ENCODE measurements at regions not wholly inside any gene's neighbourhood (a gene's known extent, or its start where the extent isn't known, plus 50 kb on each side); places are given as distances from the start of the nearest gene placed in this dataset.

DNA sequence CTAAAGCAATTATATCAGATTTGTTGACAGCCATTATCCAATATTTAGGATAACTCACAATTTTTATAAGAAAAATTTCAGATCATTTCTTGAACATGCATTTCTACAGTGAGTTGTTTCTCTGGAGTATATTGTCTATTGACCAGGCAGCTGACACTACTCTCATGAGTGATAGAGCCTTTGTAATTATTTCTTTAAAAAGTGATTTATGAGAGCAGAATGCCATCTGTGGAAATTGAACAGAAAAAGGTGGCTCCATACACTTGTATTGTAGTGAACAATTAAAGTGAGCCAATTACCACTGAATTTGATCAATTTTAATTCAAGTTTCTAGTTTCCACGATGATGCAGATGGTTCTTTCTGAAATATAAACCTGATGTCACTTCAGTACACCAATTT, 855.4 kb downstream of the TAF11L14 start:
- Histone ChIP-seq H3K9me1 (ENCODE audit: control insufficient read depth, insufficient read depth, low read length) (no peaks in the 10 kb centered on the region), H3K79me2 (ENCODE audit: control insufficient read depth, insufficient read depth, low read length) (no peaks in the 10 kb centered on the region), H3K9me3 (replicated peaks; ENCODE audit: control insufficient read depth, insufficient read depth, low read depth, low read length) (no peaks in the 10 kb centered on the region; the same call in 1 of the 2 replicates), H3K4me3 (no peak overlapping the region), H3K9ac (ENCODE audit: insufficient read depth in 1 of 2, low read depth in 2 of 2, low read length in 2 of 2) (no peak overlapping the region), H3K36me3 (ENCODE audit: control insufficient read depth, insufficient read depth, low read length) (no peaks in the 10 kb centered on the region), H4K20me1 (replicated peaks; ENCODE audit: control insufficient read depth, insufficient read depth, low read length) (no peaks in the 10 kb centered on the region), H3K27me3 (ENCODE audit: control insufficient read depth in 2 of 2, insufficient read depth in 2 of 2, low read length in 2 of 2) (no peaks in the 10 kb centered on the region), H3K4me2 (ENCODE audit: insufficient read depth, low read length) (no peak overlapping the region), H3K4me1 (replicated peaks in 1 of 2; ENCODE audit: control insufficient read depth in 2 of 2, insufficient read depth in 2 of 2, low read length in 2 of 2) (no peaks in the 10 kb centered on the region), H3K27ac (ENCODE audit: extremely low read depth, low read depth, low read length) (no peak overlapping the region), H2AFZ (ENCODE audit: low read depth, low read length) (no peak overlapping the region)
- TF ChIP-seq, protein P1, sequence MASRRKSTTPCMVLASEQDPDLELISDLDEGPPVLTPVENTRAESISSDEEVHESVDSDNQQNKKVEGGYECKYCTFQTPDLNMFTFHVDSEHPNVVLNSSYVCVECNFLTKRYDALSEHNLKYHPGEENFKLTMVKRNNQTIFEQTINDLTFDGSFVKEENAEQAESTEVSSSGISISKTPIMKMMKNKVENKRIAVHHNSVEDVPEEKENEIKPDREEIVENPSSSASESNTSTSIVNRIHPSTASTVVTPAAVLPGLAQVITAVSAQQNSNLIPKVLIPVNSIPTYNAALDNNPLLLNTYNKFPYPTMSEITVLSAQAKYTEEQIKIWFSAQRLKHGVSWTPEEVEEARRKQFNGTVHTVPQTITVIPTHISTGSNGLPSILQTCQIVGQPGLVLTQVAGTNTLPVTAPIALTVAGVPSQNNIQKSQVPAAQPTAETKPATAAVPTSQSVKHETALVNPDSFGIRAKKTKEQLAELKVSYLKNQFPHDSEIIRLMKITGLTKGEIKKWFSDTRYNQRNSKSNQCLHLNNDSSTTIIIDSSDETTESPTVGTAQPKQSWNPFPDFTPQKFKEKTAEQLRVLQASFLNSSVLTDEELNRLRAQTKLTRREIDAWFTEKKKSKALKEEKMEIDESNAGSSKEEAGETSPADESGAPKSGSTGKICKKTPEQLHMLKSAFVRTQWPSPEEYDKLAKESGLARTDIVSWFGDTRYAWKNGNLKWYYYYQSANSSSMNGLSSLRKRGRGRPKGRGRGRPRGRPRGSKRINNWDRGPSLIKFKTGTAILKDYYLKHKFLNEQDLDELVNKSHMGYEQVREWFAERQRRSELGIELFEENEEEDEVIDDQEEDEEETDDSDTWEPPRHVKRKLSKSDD (conservative IDR thresholded peaks at IDR 0.05; ENCODE audit: low read length), result no peak
- TF ChIP-seq GABPA (tag; conservative IDR thresholded peaks at IDR 0.05; ENCODE audit: low read depth) (no peak), DIDO1 (tag; IDR thresholded peaks at IDR 0.05; ENCODE audit: low read depth) (no peak), ZNF146 (CRISPR knock-in tag; IDR thresholded peaks at IDR 0.05; ENCODE audit: unreplicated experiment) (no peak), ZNF583 (CRISPR knock-in tag; IDR thresholded peaks at IDR 0.05) (no peak), GABPB1 (CRISPR knock-in tag; IDR thresholded peaks at IDR 0.05) (no peak), ZFX (CRISPR knock-in tag; IDR thresholded peaks at IDR 0.05) (no peak), ZNF507 (tag; conservative IDR thresholded peaks at IDR 0.05) (no peak)
- TF ChIP-seq, protein P2, sequence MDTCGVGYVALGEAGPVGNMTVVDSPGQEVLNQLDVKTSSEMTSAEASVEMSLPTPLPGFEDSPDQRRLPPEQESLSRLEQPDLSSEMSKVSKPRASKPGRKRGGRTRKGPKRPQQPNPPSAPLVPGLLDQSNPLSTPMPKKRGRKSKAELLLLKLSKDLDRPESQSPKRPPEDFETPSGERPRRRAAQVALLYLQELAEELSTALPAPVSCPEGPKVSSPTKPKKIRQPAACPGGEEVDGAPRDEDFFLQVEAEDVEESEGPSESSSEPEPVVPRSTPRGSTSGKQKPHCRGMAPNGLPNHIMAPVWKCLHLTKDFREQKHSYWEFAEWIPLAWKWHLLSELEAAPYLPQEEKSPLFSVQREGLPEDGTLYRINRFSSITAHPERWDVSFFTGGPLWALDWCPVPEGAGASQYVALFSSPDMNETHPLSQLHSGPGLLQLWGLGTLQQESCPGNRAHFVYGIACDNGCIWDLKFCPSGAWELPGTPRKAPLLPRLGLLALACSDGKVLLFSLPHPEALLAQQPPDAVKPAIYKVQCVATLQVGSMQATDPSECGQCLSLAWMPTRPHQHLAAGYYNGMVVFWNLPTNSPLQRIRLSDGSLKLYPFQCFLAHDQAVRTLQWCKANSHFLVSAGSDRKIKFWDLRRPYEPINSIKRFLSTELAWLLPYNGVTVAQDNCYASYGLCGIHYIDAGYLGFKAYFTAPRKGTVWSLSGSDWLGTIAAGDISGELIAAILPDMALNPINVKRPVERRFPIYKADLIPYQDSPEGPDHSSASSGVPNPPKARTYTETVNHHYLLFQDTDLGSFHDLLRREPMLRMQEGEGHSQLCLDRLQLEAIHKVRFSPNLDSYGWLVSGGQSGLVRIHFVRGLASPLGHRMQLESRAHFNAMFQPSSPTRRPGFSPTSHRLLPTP (IDR thresholded peaks at IDR 0.05; ENCODE audit: borderline replicate concordance, extremely low read depth, insufficient read length), result no peak
- TF ChIP-seq, protein P3, sequence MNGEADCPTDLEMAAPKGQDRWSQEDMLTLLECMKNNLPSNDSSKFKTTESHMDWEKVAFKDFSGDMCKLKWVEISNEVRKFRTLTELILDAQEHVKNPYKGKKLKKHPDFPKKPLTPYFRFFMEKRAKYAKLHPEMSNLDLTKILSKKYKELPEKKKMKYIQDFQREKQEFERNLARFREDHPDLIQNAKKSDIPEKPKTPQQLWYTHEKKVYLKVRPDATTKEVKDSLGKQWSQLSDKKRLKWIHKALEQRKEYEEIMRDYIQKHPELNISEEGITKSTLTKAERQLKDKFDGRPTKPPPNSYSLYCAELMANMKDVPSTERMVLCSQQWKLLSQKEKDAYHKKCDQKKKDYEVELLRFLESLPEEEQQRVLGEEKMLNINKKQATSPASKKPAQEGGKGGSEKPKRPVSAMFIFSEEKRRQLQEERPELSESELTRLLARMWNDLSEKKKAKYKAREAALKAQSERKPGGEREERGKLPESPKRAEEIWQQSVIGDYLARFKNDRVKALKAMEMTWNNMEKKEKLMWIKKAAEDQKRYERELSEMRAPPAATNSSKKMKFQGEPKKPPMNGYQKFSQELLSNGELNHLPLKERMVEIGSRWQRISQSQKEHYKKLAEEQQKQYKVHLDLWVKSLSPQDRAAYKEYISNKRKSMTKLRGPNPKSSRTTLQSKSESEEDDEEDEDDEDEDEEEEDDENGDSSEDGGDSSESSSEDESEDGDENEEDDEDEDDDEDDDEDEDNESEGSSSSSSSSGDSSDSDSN (IDR thresholded peaks at IDR 0.05; ENCODE audit: borderline replicate concordance in 1 of 2, low read depth in 2 of 2, low read length in 2 of 2), result no peak
- TF ChIP-seq, protein P4, sequence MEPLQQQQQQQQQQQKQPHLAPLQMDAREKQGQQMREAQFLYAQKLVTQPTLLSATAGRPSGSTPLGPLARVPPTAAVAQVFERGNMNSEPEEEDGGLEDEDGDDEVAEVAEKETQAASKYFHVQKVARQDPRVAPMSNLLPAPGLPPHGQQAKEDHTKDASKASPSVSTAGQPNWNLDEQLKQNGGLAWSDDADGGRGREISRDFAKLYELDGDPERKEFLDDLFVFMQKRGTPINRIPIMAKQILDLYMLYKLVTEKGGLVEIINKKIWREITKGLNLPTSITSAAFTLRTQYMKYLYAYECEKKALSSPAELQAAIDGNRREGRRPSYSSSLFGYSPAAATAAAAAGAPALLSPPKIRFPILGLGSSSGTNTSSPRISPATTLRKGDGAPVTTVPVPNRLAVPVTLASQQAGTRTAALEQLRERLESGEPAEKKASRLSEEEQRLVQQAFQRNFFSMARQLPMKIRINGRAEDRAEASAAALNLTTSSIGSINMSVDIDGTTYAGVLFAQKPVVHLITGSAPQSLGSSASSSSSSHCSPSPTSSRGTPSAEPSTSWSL (CRISPR knock-in tag; IDR thresholded peaks at IDR 0.05; ENCODE audit: borderline replicate concordance), result no peak
- POLR2A ChIA-PET, result no interaction called here
- WGBS (ENCODE audit: insufficient coverage, low coverage, missing lambda C conversion rate), result 0% methylated on average over 1 of the region's 1 CpG
- ATAC-seq, result no peak
- intact Hi-C loops (cut with micrococcal nuclease) (no loop called here), in situ Hi-C loops (cut with MboI) (no loop called here)
- no peak for FAIRE-seq
- DNase-seq (ENCODE audit: extremely low read depth in 1 of 4, low spot score in 3 of 4), result no peak
- CTCF ChIA-PET (ENCODE audit: low intra/inter-chr PET ratio), result no interaction called here
- no TSS peak for BruUV-seq (replicated peaks)
